OCI-LY1 (cell line): ENCODE measurements at regions not wholly inside any gene's neighbourhood (a gene's known extent, or its start where the extent isn't known, plus 50 kb on each side); places are given as distances from the start of the nearest gene placed in this dataset.
"Not testable (repeated sequence)": the region's sequence is repeated elsewhere in the genome, so short reads cannot be mapped to it uniquely, and the experiment has no call there.

Experiments used
- H2AFZ ChIP-seq: fragments of 200-600 bp; sonication (generic), shearing (Covaris generic); 2 replicates; pipeline ENCODE4 v1.6.0; 2014; ENCODE audit warnings: antibody characterized with exemption, mild to moderate bottlenecking, low read length
- H3F3A ChIP-seq: fragments of 200-600 bp; sonication (generic), shearing (Covaris generic); 2 replicates; pipeline ENCODE4 v1.6.0; 2014; ENCODE audit warnings: mild to moderate bottlenecking, antibody characterized with exemption, low read length, moderate library complexity; ENCODE audit not compliant: insufficient read depth
- H3K27ac ChIP-seq: fragments of 200-600 bp; sonication (generic); 2 replicates; pipeline ENCODE4 v1.5.1; 2014; ENCODE audit warnings: low read length, mixed run types, mild to moderate bottlenecking, low read depth; ENCODE audit not compliant: poor library complexity, severe bottlenecking
- H3K27me3 ChIP-seq: fragments of 200-600 bp; sonication (generic); 2 replicates; pipeline ENCODE4 v1.6.0; 2014; ENCODE audit warnings: antibody characterized with exemption, mild to moderate bottlenecking, low read length, moderate library complexity; ENCODE audit not compliant: insufficient read depth
- H3K36me3 ChIP-seq: fragments of 200-600 bp; sonication (generic); 2 replicates; pipeline ENCODE4 v1.6.1; 2014; ENCODE audit warnings: mild to moderate bottlenecking, antibody characterized with exemption, low read length, moderate library complexity, mixed read lengths; ENCODE audit not compliant: insufficient read depth
- H3K4me1 ChIP-seq: fragments of 200-600 bp; sonication (generic); 2 replicates; pipeline ENCODE4 v1.5.1; 2014; ENCODE audit warnings: mild to moderate bottlenecking, low read length, moderate library complexity; ENCODE audit not compliant: insufficient read depth, severe bottlenecking
- H3K4me2 ChIP-seq: fragments of 200-600 bp; sonication (generic), shearing (Covaris generic); 2 replicates; pipeline ENCODE4 v1.6.1; 2014; ENCODE audit warnings: low read length
- H3K4me3 ChIP-seq: fragments of 200-600 bp; sonication (generic); 2 replicates; pipeline ENCODE4 v1.5.1; 2014; ENCODE audit warnings: low read length, low read depth, mild to moderate bottlenecking, mixed read lengths; ENCODE audit not compliant: poor library complexity, severe bottlenecking
- H3K79me2 ChIP-seq: fragments of 200-600 bp; shearing (Covaris generic); 2 replicates; pipeline ENCODE4 v1.6.1; 2016; ENCODE audit warnings: mixed run types, low read length, mixed read lengths; ENCODE audit not compliant: insufficient read depth
- H3K9ac ChIP-seq: fragments of 200-600 bp; sonication (generic), shearing (Covaris generic); 2 replicates; pipeline ENCODE4 v1.6.1; 2014; ENCODE audit warnings: mild to moderate bottlenecking, low read length, mixed read lengths
- H3K9me2 ChIP-seq: fragments of 200-600 bp; sonication (generic), shearing (Covaris generic); 2 replicates; pipeline ENCODE4 v1.6.1; 2014; ENCODE audit warnings: low read depth, mild to moderate bottlenecking, low read length, mixed read lengths
- H3K9me3 ChIP-seq: fragments of 200-600 bp; shearing (Covaris generic); 2 replicates; pipeline ENCODE4 v1.6.1; 2014; ENCODE audit warnings: low read length, mixed read lengths
- H4K20me1 ChIP-seq: fragments of 200-600 bp; sonication (generic), shearing (Covaris generic); 2 replicates; pipeline ENCODE4 v1.6.0; 2016; ENCODE audit warnings: mild to moderate bottlenecking, low read length; ENCODE audit not compliant: insufficient read depth
- EZH2 ChIP-seq: fragments of 200-600 bp; sonication (generic), shearing (Covaris generic); IDR thresholded peaks from 2 replicates; pipeline ENCODE4 v1.8.0; 2017; ENCODE audit warnings: borderline replicate concordance, mixed run types, mild to moderate bottlenecking, antibody characterized with exemption, low read length, moderate library complexity, mixed read lengths
- TF ChIP-seq, protein P1 (sequence below): fragments of 200-600 bp; sonication (generic), shearing (Covaris generic); IDR thresholded peaks from 2 replicates; pipeline ENCODE4 v1.5.1; 2017; ENCODE audit warnings: mild to moderate bottlenecking, antibody characterized with exemption, low read length, moderate library complexity, mixed read lengths

DNA sequence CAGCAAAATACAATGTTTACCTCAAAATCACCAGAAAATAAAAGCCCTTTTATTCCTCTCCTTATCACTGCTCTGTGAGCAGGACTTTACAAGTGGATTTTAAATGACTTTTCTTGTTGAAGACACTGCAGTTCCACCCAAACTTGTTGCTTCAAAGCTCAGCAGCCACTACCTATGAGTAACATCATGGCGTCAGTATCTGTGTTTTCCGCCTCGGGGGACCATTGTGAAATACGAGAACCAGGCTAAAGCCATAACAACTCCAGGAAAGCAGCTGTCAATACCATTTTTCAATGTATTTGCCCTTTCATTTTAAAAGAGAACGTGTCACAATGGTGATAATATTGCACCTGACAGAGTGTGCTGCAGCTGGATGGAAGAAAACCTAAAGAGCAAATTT, 284.0 kb upstream of the RNF32 start:
- Histone ChIP-seq H3K27ac (no peak overlapping the region), H3K79me2 (no peaks in the 10 kb centered on the region), H4K20me1 (no peaks in the 10 kb centered on the region), H3K4me1 (no peaks in the 10 kb centered on the region), H3F3A (no peaks in the 10 kb centered on the region), H3K27me3 (peaks cover 7% of the 10 kb centered on the region; the same call in 1 of the 2 replicates), H3K9me2 (no peaks in the 10 kb centered on the region), H3K9me3 (no peaks in the 10 kb centered on the region), H2AFZ (no peak overlapping the region), H3K9ac (no peak overlapping the region), H3K4me3 (no peak overlapping the region), H3K36me3 (no peaks in the 10 kb centered on the region), H3K4me2 (no peak overlapping the region)
- no peak for TF ChIP-seq EZH2
- TF ChIP-seq, protein P1, sequence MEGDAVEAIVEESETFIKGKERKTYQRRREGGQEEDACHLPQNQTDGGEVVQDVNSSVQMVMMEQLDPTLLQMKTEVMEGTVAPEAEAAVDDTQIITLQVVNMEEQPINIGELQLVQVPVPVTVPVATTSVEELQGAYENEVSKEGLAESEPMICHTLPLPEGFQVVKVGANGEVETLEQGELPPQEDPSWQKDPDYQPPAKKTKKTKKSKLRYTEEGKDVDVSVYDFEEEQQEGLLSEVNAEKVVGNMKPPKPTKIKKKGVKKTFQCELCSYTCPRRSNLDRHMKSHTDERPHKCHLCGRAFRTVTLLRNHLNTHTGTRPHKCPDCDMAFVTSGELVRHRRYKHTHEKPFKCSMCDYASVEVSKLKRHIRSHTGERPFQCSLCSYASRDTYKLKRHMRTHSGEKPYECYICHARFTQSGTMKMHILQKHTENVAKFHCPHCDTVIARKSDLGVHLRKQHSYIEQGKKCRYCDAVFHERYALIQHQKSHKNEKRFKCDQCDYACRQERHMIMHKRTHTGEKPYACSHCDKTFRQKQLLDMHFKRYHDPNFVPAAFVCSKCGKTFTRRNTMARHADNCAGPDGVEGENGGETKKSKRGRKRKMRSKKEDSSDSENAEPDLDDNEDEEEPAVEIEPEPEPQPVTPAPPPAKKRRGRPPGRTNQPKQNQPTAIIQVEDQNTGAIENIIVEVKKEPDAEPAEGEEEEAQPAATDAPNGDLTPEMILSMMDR = no peak

GRCh38 chr7:156353352-156353751, 287.2 kb upstream of the RNF32 start:
- H3F3A ChIP-seq = no peaks in the 10 kb centered on the region
- H3K27me3 ChIP-seq = no peaks in the 10 kb centered on the region; the same call in 1 of the 2 replicates
- H3K36me3 ChIP-seq = no peaks in the 10 kb centered on the region
- H3K9ac ChIP-seq = no peak overlapping the region
- H2AFZ ChIP-seq = no peak overlapping the region
- no peak overlapping the region for H3K4me3 ChIP-seq
- no peak overlapping the region for H3K4me2 ChIP-seq
- no peaks in the 10 kb centered on the region for H3K9me3 ChIP-seq
- H3K9me2 ChIP-seq = no peaks in the 10 kb centered on the region
- no peaks in the 10 kb centered on the region for H3K4me1 ChIP-seq
- H3K27ac ChIP-seq = no peak overlapping the region
- no peaks in the 10 kb centered on the region for H3K79me2 ChIP-seq
- TF ChIP-seq, protein P1 = no peak
- no peak for TF ChIP-seq EZH2
- H4K20me1 ChIP-seq = no peaks in the 10 kb centered on the region

GRCh38 chr7:156347703-156348248, 292.8 kb upstream of the RNF32 start:
- H4K20me1 ChIP-seq, H3K9me2 ChIP-seq, H3K79me2 ChIP-seq, H3K27ac ChIP-seq, H3K9ac ChIP-seq, H3K4me3 ChIP-seq, H3K4me1 ChIP-seq, H3K27me3 ChIP-seq, H2AFZ ChIP-seq, H3K4me2 ChIP-seq, H3F3A ChIP-seq, H3K9me3 ChIP-seq, H3K36me3 ChIP-seq: not testable (repeated sequence)

DNA sequence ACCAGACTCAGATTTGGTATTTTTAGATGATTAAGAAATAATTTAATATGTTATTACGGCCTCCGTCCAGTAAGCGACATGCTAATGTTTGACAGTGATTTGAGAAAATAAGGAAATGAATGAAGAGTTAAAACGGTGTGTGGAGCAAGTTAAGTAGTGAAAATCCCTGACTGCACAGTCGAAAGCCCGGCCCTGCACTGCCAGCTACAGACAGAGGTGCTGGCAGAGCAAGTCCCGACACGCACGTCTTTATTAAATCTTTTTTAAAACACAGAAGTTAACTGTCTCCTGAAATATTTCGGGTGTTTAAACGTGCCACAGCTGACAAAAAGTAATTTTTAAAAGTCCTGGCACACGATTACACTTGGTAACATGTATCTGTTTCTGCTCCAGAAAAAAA, 293.4 kb upstream of the RNF32 start:
- no peak for TF ChIP-seq EZH2
- TF ChIP-seq, protein P1 = no peak
- Histone ChIP-seq H3K4me3 (no peak overlapping the region), H3K79me2 (no peaks in the 10 kb centered on the region), H3F3A (no peaks in the 10 kb centered on the region), H3K9me3 (no peaks in the 10 kb centered on the region), H2AFZ (no peak overlapping the region), H3K36me3 (no peaks in the 10 kb centered on the region), H3K27me3 (no peaks in the 10 kb centered on the region; the same call in 1 of the 2 replicates), H3K9ac (no peak overlapping the region), H3K27ac (no peak overlapping the region), H3K4me1 (no peaks in the 10 kb centered on the region), H3K4me2 (no peak overlapping the region), H3K9me2 (no peaks in the 10 kb centered on the region), H4K20me1 (no peaks in the 10 kb centered on the region)
